ENCODE measurements at regions not wholly inside any gene's neighbourhood (a gene's known extent, or its start where the extent isn't known, plus 50 kb on each side); places are given as distances from the start of the nearest gene placed in this dataset.

DNA sequence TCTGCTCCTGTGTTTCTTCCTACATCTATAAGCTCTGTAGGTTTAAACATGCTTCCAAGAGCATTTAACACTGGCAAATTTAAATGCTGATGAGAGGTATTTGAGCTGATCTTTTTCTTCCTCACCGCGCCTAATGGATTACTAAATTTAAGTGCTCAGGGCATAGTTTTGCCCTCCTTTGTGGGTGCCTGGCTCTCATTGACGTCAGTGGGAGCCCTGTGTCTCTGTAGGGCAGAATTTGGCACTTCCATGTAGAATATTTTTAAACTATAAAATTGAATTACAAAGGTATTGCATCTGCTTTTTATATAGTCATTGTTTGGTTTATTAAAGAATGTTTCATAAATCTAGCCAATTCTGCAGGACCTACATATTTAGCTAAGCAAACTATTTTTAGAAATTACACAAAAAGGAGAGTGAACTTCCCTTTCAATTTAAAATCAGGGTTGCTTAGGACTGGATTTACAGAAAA lies 444.8 kb downstream of the AEBP2 start:
- no peak for DNase-seq

- no peak for DNase-seq
Observed at GRCh38 chr12:19885093-19885812, 446.0 kb downstream of the AEBP2 start.

DNA sequence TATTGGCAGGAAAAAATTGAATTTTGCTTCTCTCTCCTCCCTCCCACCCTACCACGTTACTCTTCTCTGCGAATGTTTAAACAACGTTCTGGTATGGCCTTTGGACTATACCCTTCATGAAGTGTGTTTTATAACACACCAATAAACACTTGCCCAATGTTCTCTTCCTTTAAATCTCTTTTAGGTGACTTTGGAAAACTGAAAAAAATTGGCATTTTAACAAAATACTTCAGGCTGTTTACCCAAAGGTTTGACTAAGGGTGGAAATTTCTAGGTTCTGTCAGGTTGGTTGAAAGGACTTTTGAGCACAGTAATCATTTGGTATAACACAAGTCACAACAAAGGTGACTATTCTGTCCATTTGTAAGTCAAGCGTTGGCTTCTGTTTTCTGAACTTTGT lies 446.8 kb downstream of the AEBP2 start:
- no peak for DNase-seq

DNA sequence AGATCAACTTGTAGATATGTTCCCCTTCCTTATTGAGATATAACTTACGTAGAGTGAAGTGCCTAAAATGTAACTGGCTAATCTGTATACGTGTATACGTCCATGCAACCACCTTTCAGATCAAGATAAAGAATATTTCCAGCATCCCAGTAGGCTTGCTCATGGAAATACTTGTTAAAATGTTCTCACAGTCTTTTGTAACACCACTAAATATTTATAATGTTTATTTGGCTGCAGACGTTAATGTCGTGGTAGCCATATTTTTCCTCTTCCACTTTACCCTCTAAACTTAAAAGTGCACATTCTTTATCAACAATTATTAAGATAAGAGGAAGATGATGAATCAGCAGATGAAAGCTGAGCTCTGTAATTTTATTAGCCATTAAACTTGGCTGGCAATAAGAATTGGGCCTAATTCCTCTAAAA lies 447.4 kb downstream of the AEBP2 start:
- no peak for DNase-seq

- DNase-seq: no peak
Observed at GRCh38 chr12:19890024-19890423, 450.7 kb downstream of the AEBP2 start.

DNA sequence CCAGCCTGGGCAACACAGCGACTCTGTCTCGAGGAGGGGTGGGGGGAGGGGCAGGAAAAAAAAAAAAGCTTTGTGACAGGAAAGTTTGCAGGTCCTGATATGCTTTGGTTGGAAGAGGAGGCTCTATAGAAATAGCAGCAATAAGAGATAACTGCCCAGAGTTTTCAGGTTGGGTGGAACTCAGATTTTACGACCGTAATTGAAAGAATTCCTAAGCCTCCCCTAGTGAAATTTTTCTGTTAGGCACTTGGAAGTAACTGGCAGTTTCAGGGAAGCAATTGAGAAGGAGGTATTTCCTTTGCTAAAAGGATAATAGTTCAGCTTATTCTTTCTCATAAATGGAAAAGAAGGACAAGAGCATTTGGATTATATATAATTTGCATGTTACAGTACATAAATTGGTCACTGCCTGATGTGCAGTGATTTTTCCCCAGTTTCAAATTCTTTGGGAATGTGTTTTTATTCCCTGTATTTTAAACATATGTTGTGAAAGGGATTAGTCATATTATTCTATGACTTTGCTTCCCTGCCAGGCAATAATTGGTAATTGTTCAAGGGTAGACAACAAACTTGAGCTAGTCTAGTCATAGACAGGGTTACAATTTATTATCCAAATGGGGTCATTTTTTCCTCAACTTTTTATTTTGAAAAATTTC lies 452.8 kb downstream of the AEBP2 start:
- DNase-seq: no peak

DNA sequence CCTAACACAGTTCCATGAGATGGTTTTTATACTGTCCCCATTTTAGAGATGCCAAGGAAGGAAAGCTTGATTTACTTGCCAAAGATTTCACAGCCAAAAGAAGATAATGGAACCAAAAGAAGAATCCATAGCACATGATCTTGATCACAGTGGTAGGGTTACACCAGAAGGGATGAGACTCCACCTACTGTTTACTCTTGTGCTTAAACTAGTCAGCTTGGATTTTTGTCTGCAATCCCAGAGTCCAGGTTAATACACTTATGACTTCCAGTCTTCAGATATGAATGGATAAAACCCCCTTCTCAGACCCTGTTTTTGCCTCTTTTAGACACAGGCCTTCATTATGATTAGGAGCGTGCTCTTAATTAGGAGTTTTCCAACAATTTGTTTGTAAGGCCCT lies 454.2 kb downstream of the AEBP2 start:
- DNase-seq: no peak

DNA sequence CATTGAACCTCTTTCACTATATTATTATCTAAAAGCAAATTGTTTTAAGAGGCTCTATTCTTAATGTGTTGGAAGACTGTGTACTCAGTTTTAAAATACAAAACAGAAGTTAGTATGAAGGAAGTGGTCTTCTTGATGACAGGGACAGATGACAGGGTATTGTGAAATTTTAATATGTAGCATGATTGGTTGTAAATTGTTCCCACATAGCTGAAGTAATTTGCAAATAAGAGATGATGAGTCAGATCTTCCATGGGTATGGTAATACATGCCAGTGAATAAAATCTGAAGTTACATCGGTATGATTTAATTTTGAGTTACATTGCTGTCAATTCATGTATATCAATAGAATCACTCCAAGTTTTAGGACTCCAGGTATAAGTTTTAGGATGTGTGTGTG lies 454.8 kb downstream of the AEBP2 start:
- DNase-seq: no peak

DNA sequence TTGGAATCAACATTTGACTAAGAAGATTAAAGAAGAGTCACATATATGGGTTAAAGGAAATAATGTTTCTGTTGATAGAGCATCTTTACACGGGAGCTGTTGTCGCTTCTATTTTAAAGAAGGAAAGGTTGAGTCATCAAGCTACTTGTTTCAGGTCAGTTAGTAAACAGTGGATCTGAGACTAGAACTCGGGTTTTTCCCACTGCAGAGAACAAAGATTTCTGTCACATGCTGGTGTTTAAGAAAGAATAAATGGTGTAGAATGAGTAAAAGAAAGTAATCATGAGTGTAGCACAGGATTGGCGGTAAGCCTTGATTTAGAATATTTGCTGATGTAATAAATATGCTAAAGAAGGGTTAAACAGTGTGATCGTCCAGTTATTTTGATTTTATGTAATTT lies 455.5 kb downstream of the AEBP2 start:
- DNase-seq: no peak

DNA sequence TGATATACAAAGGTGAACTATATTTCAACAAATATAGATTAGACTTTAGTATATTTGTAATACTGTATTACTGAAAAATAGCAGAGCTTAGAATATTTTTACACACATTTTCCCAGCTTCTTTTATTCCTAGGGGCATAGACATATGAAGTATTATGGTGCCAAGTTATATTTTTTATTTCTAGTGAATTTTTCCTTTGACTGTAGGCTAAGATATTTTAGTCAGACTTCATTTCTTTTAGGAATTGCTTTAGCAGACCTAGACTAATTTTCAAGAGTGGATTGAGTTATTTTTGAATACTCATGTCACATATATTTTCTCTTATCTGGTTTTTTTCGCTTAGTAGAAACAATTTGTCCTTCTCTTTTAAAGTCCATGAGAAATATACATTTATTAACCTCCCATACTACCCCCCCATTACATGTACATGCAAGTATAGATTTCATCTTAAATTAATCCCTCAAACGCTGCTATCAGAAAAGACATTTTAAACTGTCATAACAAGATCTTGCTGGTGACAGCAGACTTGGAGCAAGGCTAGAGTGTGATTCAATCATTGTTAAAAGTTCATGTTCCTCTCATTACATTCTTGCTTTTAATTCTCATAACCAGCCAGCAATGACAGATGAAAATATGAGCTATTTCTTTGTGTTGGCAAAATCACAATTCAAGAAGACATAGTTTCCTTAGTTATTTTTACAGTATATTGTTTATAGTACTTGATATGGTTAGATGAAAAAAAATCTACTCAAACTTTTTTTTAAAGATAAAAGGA lies 456.1 kb downstream of the AEBP2 start:
- no peak for DNase-seq

GRCh38 chr12:19896041-19896440 lies 456.7 kb downstream of the AEBP2 start:
- no peak for DNase-seq

GRCh38 chr12:19896534-19896933 lies 457.2 kb downstream of the AEBP2 start:
- DNase-seq: no peak

- DNase-seq: no peak
Observed at GRCh38 chr12:19897900-19898408, 458.7 kb downstream of the AEBP2 start.

- DNase-seq: no peak
Observed at GRCh38 chr12:19901841-19902240, 462.5 kb downstream of the AEBP2 start.

DNA sequence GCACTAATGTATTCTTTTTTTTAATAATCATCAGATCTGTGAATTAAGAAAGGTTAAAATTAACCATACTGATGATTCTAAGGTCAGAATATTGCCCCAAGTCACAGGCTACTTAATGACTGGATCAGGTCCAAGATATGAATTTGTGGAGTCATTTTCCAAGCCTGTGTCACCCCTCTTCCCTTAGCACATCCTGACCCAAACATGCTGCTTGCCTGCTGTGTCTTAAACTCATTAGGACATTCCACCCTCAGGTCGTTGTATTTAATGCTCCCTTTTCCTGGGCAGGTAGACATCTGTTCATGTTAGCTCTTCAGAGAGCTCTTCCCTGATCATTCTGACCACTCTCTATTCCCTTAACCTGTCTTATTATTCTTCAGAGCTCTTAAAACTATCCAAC lies 463.5 kb upstream of the PDE3A start:
- no peak for DNase-seq

DNA sequence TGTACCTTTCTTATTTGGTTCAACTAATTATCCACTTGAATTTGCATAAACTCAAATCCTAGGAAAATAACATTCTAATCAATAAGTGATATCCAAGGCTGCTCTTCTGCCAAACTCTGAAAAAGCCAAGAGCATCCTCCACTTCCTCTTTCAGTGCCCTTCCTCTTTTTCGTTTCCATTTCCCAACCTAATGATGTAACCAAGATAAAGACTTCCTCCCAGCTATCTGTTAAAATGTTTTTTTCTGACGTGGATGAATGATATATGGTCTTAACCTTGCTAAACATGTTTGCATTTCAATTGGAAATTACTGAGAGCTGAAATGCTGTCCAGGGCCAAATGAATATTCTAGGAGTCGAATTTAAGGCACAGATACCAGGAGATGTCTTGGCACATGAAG lies 459.5 kb upstream of the PDE3A start:
- no peak for DNase-seq

DNA sequence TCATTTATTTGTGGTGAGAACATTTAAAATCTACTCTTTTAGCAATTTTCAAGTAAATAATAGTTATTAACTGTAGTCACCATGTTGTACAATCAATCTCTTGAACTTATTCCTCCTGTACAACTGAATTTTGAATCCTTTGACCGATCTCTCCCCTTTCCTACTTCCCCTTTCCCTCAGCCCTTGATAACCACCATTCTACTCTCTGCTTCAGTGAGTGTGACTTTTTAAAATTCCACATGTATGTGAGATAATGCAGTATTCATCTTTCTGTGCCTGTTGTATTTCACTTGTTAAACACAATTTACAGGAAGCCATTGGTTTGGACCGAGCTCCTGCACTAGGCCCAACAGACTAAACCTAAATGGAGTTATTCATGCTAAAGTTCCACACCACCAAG lies 458.9 kb upstream of the PDE3A start:
- no peak for DNase-seq

DNA sequence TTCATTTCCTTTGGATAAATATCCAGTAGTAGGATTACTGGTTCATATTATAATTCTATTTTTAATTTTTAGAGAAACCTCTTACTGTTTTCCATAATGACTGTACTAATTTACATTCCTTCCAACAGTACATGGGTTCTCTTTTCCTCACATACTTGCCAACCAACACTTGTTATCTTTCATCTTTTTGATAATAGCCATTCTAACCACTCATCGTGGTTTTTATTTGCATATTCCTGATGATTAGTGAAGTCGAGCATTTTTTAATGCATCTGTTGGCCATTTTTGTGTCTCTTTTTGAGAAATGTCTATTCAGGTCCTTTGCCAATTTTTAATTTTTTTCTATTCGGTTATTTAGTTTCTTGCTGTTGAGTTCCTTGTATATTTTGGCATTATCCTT lies 457.7 kb upstream of the PDE3A start:
- no peak for DNase-seq

GRCh38 chr12:19912991-19913390 lies 455.3 kb upstream of the PDE3A start:
- DNase-seq: no peak

- no peak for DNase-seq
Observed at GRCh38 chr12:19915392-19916195, 452.7 kb upstream of the PDE3A start.

- no peak for DNase-seq
Observed at GRCh38 chr12:19916196-19916753, 452.1 kb upstream of the PDE3A start.

DNA sequence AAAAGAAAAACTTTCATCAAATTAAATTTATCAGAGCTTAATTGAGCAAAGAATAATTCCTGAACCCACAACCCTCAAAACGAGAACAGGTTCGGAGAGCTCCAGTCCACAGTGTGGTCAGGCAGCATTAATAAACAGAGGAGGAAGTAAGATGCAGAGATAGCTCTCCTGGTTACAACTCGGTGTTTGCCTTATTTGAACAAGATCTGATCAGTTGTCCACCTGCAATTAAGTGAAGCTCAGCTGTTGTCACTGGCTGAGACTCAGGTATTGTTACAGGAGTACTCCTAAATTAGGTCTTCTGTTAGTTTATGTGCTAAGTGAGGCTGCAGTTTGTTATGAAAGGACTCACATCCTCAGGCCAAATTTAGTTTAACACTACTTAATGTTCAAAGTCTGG lies 451.4 kb upstream of the PDE3A start:
- DNase-seq: no peak

All from GOT3 (cell line).